ENCODE measurements at regions not wholly inside any gene's neighbourhood (a gene's known extent, or its start where the extent isn't known, plus 50 kb on each side); places are given as distances from the start of the nearest gene placed in this dataset.

- TF ChIP-seq CTCF (IDR thresholded peaks at IDR 0.05; ENCODE audit: low read depth, low read length, missing input control) (no peak), MAX (IDR thresholded peaks at IDR 0.05) (no peak), NR2F2 (IDR thresholded peaks at IDR 0.05) (no peak), GABPA (IDR thresholded peaks at IDR 0.05 in 1 of 2, conservative IDR thresholded peaks at IDR 0.05 in 1 of 2) (no peak)
These were observed 350.0 kb downstream of the SLC7A11 start (continued) for GRCh38 chr4:137892134-137892533.

- DNase-seq (ENCODE audit: low spot score) = no peak
- Histone ChIP-seq H3K9me3 (ENCODE audit: control insufficient read depth in 4 of 4, low read length in 3 of 4) (no peaks in the 10 kb centered on the region), H3K27me3 (ENCODE audit: control insufficient read depth in 4 of 4, insufficient read depth in 4 of 4, low read length in 3 of 4) (no peaks in the 10 kb centered on the region), H3K4me1 (ENCODE audit: control insufficient read depth in 4 of 4, insufficient read depth in 4 of 4, low read length in 3 of 4) (no peaks in the 10 kb centered on the region), H3K27ac (ENCODE audit: low read depth in 1 of 2, low read length in 2 of 2) (no peak overlapping the region), H3K36me3 (ENCODE audit: control insufficient read depth in 4 of 4, insufficient read depth in 3 of 4, low read depth in 1 of 4, low read length in 3 of 4) (no peaks in the 10 kb centered on the region), H3K9ac (ENCODE audit: low read depth in 1 of 2, low read length in 2 of 2) (no peak overlapping the region), H3K4me3 (ENCODE audit: low read depth in 1 of 3, low read length in 3 of 3) (no peak overlapping the region)
- 70% methylated on average over 2 of the region's 2 CpGs for WGBS
- TF ChIP-seq YY1 (IDR thresholded peaks at IDR 0.05) = no peak
- no peak for TF ChIP-seq CTCF (IDR thresholded peaks at IDR 0.05; ENCODE audit: low read depth, low read length, missing input control)
- no peak for TF ChIP-seq MAX (IDR thresholded peaks at IDR 0.05)
- TF ChIP-seq RXRA (IDR thresholded peaks at IDR 0.05) = no peak
These were observed 351.3 kb downstream of the SLC7A11 start for GRCh38 chr4:137890812-137891211.

DNA sequence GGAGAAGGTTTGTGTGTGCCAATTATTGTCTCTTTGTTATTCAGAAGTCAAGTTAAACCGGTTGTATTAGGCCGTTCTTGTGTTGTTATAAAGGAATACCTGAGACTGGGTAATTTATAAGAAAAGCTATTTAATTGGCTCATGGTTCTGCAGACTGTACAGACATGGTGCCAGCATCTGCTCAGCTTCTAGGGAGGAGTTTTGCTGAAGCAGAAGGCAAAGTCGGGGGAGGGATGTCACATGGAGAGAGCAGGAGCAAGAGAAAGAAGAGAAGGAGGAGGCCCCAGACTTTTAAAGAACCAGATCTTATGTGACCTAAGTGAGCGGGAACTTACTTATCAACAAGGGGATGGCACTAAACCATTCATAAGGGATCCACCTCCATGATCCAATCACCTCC is 349.3 kb upstream of the PCDH18 start:
- Histone ChIP-seq H3K36me3 (ENCODE audit: control insufficient read depth in 4 of 4, insufficient read depth in 3 of 4, low read depth in 1 of 4, low read length in 3 of 4) (no peaks in the 10 kb centered on the region), H3K27me3 (ENCODE audit: control insufficient read depth in 4 of 4, insufficient read depth in 4 of 4, low read length in 3 of 4) (no peaks in the 10 kb centered on the region), H3K4me3 (ENCODE audit: low read depth in 1 of 3, low read length in 3 of 3) (no peak overlapping the region), H3K9ac (ENCODE audit: low read depth in 1 of 2, low read length in 2 of 2) (no peak overlapping the region), H3K9me3 (ENCODE audit: control insufficient read depth in 4 of 4, low read length in 3 of 4) (peaks cover 0 to 3% (median 0%) of the 10 kb centered on the region in 4 donors), H3K4me1 (ENCODE audit: control insufficient read depth in 4 of 4, insufficient read depth in 4 of 4, low read length in 3 of 4) (no peaks in the 10 kb centered on the region), H3K27ac (ENCODE audit: low read depth in 1 of 2, low read length in 2 of 2) (no peak overlapping the region)
- 76% methylated on average over 4 of the region's 4 CpGs for WGBS
- DNase-seq (ENCODE audit: low spot score) = no peak
- no peak for TF ChIP-seq FOXA2 (IDR thresholded peaks at IDR 0.05)
- no peak for TF ChIP-seq HNF4G (IDR thresholded peaks at IDR 0.05)
- no peak for TF ChIP-seq REST (IDR thresholded peaks at IDR 0.05)
- no peak for TF ChIP-seq CTCF (IDR thresholded peaks at IDR 0.05; ENCODE audit: low read depth, low read length, missing input control)
- no peak for TF ChIP-seq MAX (IDR thresholded peaks at IDR 0.05)
- TF ChIP-seq, protein P1, sequence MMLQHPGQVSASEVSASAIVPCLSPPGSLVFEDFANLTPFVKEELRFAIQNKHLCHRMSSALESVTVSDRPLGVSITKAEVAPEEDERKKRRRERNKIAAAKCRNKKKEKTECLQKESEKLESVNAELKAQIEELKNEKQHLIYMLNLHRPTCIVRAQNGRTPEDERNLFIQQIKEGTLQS (IDR thresholded peaks at IDR 0.05) = no peak
- TF ChIP-seq JUND (IDR thresholded peaks at IDR 0.05) = no peak
- TF ChIP-seq EGR1 (IDR thresholded peaks at IDR 0.05; ENCODE audit: low read depth in 2 of 2) = no peak
- TF ChIP-seq RXRA (IDR thresholded peaks at IDR 0.05) = no peak
- TF ChIP-seq NR2F2 (IDR thresholded peaks at IDR 0.05) = no peak
- TF ChIP-seq SP1 (IDR thresholded peaks at IDR 0.05) = no peak
- TF ChIP-seq FOXA1 (IDR thresholded peaks at IDR 0.05) = no peak
- TF ChIP-seq, protein P2, sequence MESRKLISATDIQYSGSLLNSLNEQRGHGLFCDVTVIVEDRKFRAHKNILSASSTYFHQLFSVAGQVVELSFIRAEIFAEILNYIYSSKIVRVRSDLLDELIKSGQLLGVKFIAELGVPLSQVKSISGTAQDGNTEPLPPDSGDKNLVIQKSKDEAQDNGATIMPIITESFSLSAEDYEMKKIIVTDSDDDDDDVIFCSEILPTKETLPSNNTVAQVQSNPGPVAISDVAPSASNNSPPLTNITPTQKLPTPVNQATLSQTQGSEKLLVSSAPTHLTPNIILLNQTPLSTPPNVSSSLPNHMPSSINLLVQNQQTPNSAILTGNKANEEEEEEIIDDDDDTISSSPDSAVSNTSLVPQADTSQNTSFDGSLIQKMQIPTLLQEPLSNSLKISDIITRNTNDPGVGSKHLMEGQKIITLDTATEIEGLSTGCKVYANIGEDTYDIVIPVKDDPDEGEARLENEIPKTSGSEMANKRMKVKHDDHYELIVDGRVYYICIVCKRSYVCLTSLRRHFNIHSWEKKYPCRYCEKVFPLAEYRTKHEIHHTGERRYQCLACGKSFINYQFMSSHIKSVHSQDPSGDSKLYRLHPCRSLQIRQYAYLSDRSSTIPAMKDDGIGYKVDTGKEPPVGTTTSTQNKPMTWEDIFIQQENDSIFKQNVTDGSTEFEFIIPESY (IDR thresholded peaks at IDR 0.05) = no peak
- TF ChIP-seq GABPA (IDR thresholded peaks at IDR 0.05 in 1 of 2, conservative IDR thresholded peaks at IDR 0.05 in 1 of 2) = no peak
- TF ChIP-seq RAD21 (IDR thresholded peaks at IDR 0.05) = no peak
- TF ChIP-seq HNF4A (conservative IDR thresholded peaks at IDR 0.05) = no peak

Data from liver (tissue), 8 donors.